Fibroblast of lung (primary cell): ENCODE measurements at regions not wholly inside any gene's neighbourhood (a gene's known extent, or its start where the extent isn't known, plus 50 kb on each side); places are given as distances from the start of the nearest gene placed in this dataset.

ENCODE experiments used
- DNase-seq, 2 donors: peaks; one replicate each; pipeline versions ENCODE4 v3.0.0 to v3.0.0-alpha.2; 2010; ENCODE audit warnings: low read depth in 2 of 2
- H2AFZ ChIP-seq: 2 replicates; pipeline ENCODE4 v1.5.1; 2012; ENCODE audit warnings: low read length, control low read depth, inconsistent platforms
- H3K27ac ChIP-seq: 2 replicates; pipeline ENCODE4 v1.5.1; 2011; ENCODE audit warnings: low read length, control low read depth; ENCODE audit not compliant: insufficient read depth
- H3K27me3 ChIP-seq: 2 replicates; pipeline ENCODE4 v1.5.1; 2011; ENCODE audit warnings: mild to moderate bottlenecking, low read length; ENCODE audit not compliant: control insufficient read depth, insufficient read depth
- H3K36me3 ChIP-seq: 2 replicates; pipeline ENCODE4 v1.5.1; 2011; ENCODE audit warnings: low read length; ENCODE audit not compliant: control insufficient read depth, insufficient read depth
- H3K4me1 ChIP-seq: 2 replicates; pipeline ENCODE4 v1.5.1; 2011; ENCODE audit warnings: low read length; ENCODE audit not compliant: control insufficient read depth, insufficient read depth; ENCODE audit errors: extremely low read depth
- H3K4me2 ChIP-seq: 2 replicates; pipeline ENCODE4 v1.5.1; 2011; ENCODE audit warnings: low read length, control low read depth; ENCODE audit not compliant: insufficient read depth; ENCODE audit errors: extremely low read depth
- H3K4me3 ChIP-seq, 4 experiments: fragments of 200-600 bp in 1 of 4; sonication (generic) in 1 of 4; replicated peaks in 1 of 4; 2 replicates each; pipeline ENCODE4 v1.5.1; 2011 to 2016; ENCODE audit warnings: low read length in 4 of 4, low read depth in 3 of 4, mild to moderate bottlenecking in 3 of 4, control low read depth in 2 of 4, inconsistent platforms in 1 of 4, mixed read lengths in 1 of 4; ENCODE audit not compliant: insufficient read depth in 1 of 4; ENCODE audit errors: control extremely low read depth in 1 of 4
- H3K79me2 ChIP-seq: 2 replicates; pipeline ENCODE4 v1.5.1; 2012; ENCODE audit warnings: mild to moderate bottlenecking, low read length, inconsistent platforms; ENCODE audit not compliant: control insufficient read depth, insufficient read depth
- H3K9ac ChIP-seq: 2 replicates; pipeline ENCODE4 v1.5.1; 2011; ENCODE audit warnings: mild to moderate bottlenecking, low read length, control low read depth; ENCODE audit not compliant: insufficient read depth
- H3K9me3 ChIP-seq: 2 replicates; pipeline ENCODE4 v1.5.1; 2012; ENCODE audit warnings: low read depth, low read length; ENCODE audit not compliant: control insufficient read depth, insufficient read depth
- H4K20me1 ChIP-seq: 2 replicates; pipeline ENCODE4 v1.5.1; 2011; ENCODE audit warnings: low read length; ENCODE audit not compliant: control insufficient read depth, insufficient read depth; ENCODE audit errors: extremely low read depth
- EZH2 ChIP-seq: IDR thresholded peaks from 2 replicates; pipeline ENCODE4 v1.5.1; 2012; ENCODE audit warnings: low read length, control low read depth, mild to moderate bottlenecking; ENCODE audit errors: missing control alignments
- TF ChIP-seq, protein P1 (sequence below), 2 donors: IDR thresholded peaks in 1 of 2; conservative IDR thresholded peaks in 1 of 2; 1 replicate in 1 of 2; 2 replicates in 1 of 2; pipeline ENCODE4 v1.5.1; 2011 to 2012; ENCODE audit warnings: low read length in 2 of 2, control low read depth in 1 of 2, inconsistent platforms in 1 of 2, low read depth in 1 of 2, mild to moderate bottlenecking in 1 of 2

DNA sequence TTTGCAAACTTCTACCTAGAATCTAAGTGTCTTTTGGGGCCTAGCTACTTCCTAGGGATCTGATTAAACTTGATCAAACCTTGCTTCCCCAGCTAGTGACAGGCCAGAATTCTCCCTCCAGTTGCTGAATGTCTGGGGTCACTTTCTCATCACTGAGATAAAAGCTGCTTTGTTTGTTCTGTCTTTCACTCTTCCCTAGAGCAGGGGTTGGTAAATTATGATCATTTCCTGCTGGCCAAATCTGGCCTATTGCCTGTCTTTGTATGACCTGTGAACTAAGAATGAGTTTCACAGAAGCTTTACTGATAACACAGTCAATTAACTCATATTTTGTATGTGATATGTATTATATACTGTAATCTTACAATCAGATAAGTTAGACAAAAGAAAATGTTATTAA, 157.8 kb upstream of the AADAT start:
- Histone ChIP-seq H4K20me1 (no peaks in the 10 kb centered on the region), H3K4me1 (no peaks in the 10 kb centered on the region), H3K36me3 (no peaks in the 10 kb centered on the region), H2AFZ (no peak overlapping the region), H3K9ac (no peak overlapping the region), H3K9me3 (no peaks in the 10 kb centered on the region), H3K4me3 (no peak overlapping the region), H3K27me3 (no peaks in the 10 kb centered on the region), H3K4me2 (no peak overlapping the region), H3K27ac (no peak overlapping the region), H3K79me2 (no peaks in the 10 kb centered on the region)
- no peak for DNase-seq
- TF ChIP-seq EZH2 = no peak
- TF ChIP-seq, protein P1, sequence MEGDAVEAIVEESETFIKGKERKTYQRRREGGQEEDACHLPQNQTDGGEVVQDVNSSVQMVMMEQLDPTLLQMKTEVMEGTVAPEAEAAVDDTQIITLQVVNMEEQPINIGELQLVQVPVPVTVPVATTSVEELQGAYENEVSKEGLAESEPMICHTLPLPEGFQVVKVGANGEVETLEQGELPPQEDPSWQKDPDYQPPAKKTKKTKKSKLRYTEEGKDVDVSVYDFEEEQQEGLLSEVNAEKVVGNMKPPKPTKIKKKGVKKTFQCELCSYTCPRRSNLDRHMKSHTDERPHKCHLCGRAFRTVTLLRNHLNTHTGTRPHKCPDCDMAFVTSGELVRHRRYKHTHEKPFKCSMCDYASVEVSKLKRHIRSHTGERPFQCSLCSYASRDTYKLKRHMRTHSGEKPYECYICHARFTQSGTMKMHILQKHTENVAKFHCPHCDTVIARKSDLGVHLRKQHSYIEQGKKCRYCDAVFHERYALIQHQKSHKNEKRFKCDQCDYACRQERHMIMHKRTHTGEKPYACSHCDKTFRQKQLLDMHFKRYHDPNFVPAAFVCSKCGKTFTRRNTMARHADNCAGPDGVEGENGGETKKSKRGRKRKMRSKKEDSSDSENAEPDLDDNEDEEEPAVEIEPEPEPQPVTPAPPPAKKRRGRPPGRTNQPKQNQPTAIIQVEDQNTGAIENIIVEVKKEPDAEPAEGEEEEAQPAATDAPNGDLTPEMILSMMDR (conservative IDR thresholded peaks at IDR 0.05 in 1 of 2, IDR thresholded peaks at IDR 0.05 in 1 of 2; ENCODE audit: low read depth in 1 of 2, low read length in 2 of 2) = no peak

DNA sequence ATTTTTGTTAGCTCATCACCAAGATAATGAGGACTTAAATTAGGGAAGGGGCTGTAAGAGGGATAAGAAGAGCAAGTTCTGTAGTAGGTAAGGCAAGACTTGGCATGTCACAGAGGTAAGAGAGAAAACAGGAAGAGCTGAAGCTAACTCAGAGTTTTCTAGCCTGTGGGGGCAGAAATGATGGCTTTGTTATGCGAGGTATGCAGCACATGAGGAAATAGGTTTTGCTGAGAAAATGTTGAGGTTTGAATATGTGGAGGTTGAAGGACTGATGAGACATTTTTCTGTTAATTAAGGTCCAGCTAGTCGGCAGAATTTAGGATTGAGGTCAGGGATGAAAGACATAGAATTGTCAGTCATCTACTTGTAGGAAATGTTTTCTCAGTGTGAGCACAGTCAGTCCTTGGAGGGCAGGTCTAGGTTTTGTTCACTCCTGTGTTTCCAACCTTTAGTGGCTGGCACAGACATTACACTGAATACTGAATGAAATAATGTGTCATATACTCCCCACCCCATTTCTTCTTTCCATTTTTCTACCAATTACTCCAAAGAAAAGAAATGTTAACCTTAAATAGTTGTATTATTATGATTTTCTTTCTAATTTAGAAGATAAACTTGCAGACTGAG, 154.0 kb upstream of the AADAT start:
- Histone ChIP-seq H4K20me1 (no peaks in the 10 kb centered on the region), H3K36me3 (no peaks in the 10 kb centered on the region), H3K27me3 (no peaks in the 10 kb centered on the region), H3K79me2 (no peaks in the 10 kb centered on the region), H3K4me3 (no peak overlapping the region), H3K27ac (no peak overlapping the region), H3K9me3 (no peaks in the 10 kb centered on the region), H3K4me1 (no peaks in the 10 kb centered on the region), H2AFZ (no peak overlapping the region), H3K9ac (no peak overlapping the region), H3K4me2 (no peak overlapping the region)
- DNase-seq = peak in 1 of 2 donors; percentile 27
- no peak for TF ChIP-seq EZH2
- TF ChIP-seq, protein P1 (conservative IDR thresholded peaks at IDR 0.05 in 1 of 2, IDR thresholded peaks at IDR 0.05 in 1 of 2; ENCODE audit: low read depth in 1 of 2, low read length in 2 of 2) = no peak

DNA sequence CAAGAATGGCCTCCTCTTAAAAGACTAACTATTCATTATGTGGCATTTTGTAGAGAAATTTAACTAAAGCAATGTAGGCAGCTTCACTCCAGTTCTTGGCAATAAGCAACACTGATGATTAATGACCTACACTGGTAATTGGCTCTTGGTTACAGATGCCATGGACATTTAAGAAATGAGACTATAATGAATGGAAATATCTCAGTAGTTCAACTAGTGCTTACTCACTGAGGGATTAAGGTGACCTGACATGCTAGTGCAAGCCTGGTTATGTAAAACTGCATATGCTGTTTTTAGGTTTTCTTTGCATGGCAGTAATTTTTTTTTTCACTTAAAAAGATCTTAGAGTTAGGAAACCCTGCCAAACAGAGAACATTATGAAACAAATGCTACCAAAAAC, 152.7 kb upstream of the AADAT start:
- no peak for TF ChIP-seq EZH2
- TF ChIP-seq, protein P1 (conservative IDR thresholded peaks at IDR 0.05 in 1 of 2, IDR thresholded peaks at IDR 0.05 in 1 of 2; ENCODE audit: low read depth in 1 of 2, low read length in 2 of 2) = no peak
- H3K4me2 ChIP-seq = no peak overlapping the region
- no peak overlapping the region for H3K9ac ChIP-seq
- DNase-seq = peak in 1 of 2 donors; percentile 36
- no peaks in the 10 kb centered on the region for H3K36me3 ChIP-seq
- no peaks in the 10 kb centered on the region for H3K9me3 ChIP-seq
- no peak overlapping the region for H3K4me3 ChIP-seq
- H3K27ac ChIP-seq = no peak overlapping the region
- H3K27me3 ChIP-seq = no peaks in the 10 kb centered on the region
- no peaks in the 10 kb centered on the region for H3K79me2 ChIP-seq
- no peaks in the 10 kb centered on the region for H4K20me1 ChIP-seq
- no peak overlapping the region for H2AFZ ChIP-seq
- no peaks in the 10 kb centered on the region for H3K4me1 ChIP-seq
